ENCODE measurements at regions not wholly inside any gene's neighbourhood (a gene's known extent, or its start where the extent isn't known, plus 50 kb on each side); places are given as distances from the start of the nearest gene placed in this dataset.

- no peak for DNase-seq
Observed at GRCh38 chr3:115332998-115333397, 185.9 kb upstream of the ZBTB20 start.

DNA sequence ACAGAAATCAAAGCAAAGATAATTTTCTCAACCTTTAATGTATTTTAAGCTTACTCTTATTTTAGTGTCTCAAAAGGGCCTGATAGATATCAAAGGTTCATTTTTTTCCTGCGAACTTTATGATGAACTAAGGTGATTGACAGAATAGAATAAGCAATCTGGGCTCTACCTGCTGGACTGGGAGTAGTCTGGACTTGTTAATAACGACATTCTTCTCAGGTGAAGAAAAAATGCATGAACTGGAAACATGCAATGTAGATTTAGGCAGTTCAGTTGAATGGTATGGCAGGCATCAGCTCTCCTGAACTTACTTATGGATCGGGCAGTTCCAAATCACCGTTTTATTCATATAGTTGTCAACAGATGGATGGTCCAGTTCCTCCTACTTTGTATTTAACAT lies 189.7 kb upstream of the ZBTB20 start:
- DNase-seq = no peak

DNA sequence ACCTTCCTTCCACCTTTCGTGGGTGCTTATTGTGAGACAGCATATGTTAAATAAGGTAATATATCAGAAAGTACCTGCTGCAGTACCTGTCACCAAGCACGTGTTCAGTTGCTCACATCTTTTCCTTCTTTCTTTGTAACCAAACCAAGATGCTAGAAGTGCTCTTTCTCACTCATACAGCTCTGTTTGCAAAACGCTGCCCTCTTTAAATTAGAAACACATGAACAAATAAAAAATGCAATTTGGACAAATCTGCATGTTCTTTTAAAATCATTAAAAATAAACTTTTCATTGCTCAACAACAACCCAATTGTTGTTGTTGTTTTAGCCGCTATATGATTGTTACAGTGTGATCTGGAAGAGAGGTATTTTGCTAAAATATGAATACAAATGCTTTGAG lies 193.5 kb upstream of the ZBTB20 start:
- DNase-seq = no peak

DNA sequence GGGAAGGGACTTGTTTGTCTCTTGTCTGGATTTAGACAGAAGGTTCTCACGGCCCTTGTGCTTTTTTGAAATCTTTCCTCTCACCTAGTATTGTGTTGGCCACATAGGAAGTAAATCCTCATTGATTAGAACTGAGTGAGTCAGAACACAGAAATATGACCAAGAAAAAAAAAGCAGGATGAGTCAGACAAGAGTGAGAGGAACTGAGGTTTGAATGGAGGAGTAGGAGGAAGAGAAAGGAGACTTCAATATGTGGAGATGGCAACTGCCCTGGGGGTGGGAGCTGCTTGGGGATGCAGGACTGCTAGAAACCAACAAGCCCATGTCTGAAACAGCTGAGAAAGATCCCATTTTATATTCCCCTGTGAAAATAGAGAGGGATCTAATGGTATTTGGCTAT lies 194.1 kb upstream of the ZBTB20 start:
- DNase-seq = no peak

DNA sequence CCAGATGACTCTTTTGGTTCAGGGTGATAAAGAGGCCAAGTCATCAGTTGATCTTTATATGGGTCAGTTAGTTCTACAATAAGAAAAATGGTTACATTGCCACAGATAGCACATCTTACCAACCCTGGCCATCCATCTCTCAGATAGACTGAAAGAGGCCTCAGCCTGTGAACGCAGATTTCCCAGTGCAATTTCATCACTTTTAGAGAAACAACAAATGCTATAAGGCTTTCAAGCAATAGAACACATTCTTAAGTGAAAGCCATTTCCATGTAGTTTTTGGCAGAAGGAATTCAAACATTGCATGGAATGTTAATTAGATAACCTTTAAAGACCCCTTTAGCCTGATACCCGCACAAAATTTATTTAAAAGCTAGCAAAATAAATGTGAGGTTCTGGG lies 200.6 kb upstream of the ZBTB20 start:
- no peak for DNase-seq

DNA sequence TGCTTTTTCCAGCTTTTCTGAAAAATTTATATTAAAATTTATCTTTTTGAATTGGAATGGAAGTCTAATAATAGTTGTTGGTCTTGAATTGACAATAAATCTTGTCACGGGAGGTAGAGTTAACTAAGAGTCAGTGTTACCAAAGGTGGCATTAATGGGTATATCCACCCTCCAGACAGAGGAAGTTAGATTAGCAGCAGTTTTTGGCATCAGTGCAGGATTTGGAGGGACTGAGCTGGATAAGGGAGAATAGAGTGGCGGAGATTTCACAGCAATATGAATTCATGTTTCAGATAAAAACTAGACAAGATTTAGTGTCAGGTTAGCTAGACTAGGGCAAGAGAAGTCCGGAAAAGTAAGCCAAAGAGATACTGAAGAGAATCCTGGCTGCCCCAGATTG lies 201.3 kb upstream of the ZBTB20 start:
- no peak for DNase-seq

DNA sequence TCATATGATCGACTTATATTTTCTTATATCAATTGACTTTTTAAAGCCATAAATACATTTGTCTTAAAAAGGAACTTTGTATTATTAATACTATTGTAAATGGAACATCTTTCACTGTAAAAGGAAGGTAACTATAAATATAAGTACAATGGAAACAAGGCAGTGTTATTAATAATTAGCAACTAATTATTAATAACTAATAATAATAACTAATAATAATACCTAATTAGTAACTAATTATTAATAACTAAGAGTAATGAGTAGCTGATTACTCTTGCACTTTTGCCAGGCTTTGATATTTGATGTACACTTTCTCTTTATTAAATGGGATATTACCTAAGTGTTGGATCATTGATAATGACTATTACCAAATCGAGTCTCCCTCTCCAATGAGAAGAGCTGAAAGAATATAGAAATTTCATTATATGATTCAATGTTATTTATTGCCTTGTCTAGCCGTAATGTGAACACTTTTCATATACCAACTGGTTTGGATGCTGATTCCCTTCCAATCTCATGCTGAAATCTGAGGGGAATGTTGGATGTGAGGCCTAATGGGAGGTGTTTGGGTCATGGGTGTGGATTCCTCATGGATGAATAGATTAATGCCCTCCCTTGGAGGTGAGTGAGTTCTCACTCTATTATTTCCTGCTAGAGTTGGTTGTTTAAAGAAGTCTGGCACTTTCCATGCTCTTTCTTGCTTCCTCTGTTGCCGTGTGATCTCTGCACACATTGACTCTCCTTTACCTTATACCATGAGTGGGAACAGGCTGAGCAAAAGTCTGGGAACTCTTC lies 202.1 kb upstream of the ZBTB20 start:
- DNase-seq = no peak

- no peak for DNase-seq
Observed at GRCh38 chr3:115350606-115351005, 203.5 kb upstream of the ZBTB20 start.

- no peak for DNase-seq
Observed at GRCh38 chr3:115351193-115351592, 204.1 kb upstream of the ZBTB20 start.

DNA sequence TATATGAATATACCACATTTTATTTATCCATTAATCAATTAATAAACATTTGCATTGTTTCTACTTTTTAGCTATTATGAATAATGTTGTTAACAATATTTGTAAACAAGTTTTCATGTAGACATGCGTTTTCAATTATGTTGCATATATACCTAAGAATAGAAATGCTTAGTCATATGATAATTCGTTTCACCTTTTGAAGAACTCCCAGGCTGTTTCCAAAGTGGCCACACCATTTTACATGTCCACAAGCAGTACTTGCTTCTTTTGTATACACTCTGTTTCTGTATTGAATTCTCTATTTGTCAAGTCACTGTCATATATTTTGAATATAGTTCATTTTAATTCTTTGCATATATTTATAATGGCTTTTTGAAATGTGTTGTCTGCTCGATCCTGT lies 206.9 kb upstream of the ZBTB20 start:
- no peak for DNase-seq

DNA sequence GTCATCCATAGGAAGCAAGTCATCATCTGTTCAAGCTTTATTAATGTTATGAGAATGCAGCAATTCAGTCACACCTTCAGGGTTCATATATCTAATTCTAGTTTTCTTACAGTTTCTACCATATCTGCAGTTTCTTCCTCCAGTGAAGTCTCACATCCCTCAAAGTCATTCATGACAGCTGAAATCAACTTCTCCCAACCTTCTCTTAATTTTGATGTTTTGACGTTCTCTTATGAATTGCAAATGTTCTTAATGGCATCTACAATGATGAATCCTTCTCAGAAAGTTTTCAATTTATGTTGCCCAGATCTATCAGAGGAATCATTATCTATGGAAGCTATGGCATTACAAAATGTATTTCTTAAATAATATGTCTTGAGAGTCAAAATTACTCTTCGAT lies 210.4 kb upstream of the ZBTB20 start:
- DNase-seq = no peak

DNA sequence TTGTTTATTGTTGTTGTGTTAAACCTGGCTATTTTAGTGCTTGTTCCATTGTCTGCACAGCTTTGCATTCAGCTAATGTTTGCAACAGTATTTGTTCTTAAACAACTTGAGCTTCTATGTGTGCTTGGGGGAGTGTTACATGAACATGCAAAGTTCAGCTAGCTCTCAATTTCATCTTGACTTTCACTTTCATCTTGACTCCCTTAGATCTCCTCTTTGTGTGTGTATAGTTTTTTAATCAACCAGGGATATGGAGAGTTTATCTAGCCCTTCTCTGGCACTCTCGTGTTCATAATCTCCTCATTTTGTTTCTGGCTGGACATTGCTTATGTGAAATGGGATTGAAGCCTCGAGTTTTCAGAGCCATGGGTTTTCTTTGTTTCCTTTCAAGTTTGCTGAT lies 212.4 kb upstream of the ZBTB20 start:
- DNase-seq = no peak

- no peak for DNase-seq
Observed at GRCh38 chr3:115361806-115362205, 214.7 kb upstream of the ZBTB20 start.

DNA sequence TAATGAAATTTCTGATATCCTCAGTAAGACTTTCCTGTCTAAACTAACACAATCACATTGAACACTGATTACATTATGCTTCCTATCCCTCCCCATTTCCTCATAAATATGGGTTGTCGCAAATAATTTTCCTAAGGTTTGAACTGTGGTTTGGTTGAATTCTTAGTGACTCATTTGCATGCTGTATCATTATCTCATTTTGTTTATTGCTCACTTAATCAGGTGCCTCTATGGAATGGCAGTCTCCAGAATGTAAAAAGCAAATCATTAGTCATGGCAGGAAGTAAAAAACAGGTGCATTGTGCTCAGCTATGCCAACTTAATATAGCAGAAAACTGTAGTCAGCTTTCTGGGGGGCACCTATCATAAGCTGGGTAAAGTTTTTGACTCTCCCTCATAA lies 216.0 kb upstream of the ZBTB20 start:
- DNase-seq = no peak

GRCh38 chr3:115369021-115369420 lies 221.9 kb upstream of the ZBTB20 start:
- no peak for DNase-seq

DNA sequence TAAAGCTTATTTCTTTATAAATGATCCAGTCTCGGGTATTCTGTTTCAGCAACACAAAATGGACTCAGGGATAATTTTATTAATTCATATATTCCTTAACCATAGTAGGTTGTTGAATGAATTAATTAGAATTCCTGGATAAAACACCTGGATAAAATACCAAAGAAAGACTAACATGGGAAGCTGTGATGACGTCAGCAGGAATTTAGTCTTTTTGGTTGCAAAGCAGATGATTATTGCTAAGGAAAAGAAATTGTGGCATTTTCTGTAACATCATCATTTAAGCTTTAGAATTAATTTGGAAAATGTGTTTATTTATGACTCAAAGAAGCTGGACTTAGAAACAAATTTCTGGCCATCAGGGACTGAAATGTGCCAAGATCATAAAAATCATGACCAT lies 228.3 kb upstream of the ZBTB20 start:
- DNase-seq = no peak

- no peak for DNase-seq
Observed at GRCh38 chr3:115380883-115381572, 233.9 kb upstream of the ZBTB20 start.

DNA sequence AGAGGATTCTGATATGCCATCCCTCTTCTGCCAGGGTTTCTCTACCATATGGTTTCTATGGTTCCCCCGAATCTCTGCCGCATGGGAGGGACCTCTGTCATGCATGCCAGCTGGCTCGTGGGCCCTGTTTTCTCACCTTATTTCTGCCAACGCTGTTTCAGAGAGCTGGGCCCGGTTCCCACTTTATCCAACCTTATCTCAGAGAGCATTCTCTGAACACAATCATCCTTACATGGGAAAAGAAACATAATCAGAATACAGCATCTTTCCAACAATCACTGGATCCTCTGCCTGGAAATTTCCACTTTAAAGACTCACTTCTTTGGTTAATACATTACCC lies 234.5 kb upstream of the ZBTB20 start:
- peak; percentile 49 for DNase-seq

- DNase-seq = no peak
Observed at GRCh38 chr3:115381931-115382330, 234.8 kb upstream of the ZBTB20 start.

DNA sequence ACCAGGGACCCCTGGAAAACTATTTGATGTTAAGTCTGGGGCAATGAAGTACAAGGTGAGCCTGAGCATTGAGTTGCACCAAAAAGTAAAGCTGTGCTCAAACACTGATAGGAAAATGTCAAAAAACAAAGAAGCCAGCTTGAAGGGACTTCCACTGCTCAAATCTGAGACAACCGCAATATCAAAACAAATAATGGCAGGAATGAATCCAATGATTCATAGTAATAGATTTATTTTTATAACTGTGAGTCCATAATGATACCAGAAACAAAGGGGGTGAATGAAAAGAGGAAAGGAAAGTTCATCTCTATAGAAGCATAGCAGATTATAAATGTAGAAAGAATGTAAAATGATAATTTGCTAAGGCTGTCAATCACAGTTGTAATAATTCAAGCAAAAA lies 237.3 kb upstream of the ZBTB20 start:
- no peak for DNase-seq

GRCh38 chr3:115385774-115386730 lies 237.3 kb upstream of the GAP43 start:
- no peak for DNase-seq

DNA sequence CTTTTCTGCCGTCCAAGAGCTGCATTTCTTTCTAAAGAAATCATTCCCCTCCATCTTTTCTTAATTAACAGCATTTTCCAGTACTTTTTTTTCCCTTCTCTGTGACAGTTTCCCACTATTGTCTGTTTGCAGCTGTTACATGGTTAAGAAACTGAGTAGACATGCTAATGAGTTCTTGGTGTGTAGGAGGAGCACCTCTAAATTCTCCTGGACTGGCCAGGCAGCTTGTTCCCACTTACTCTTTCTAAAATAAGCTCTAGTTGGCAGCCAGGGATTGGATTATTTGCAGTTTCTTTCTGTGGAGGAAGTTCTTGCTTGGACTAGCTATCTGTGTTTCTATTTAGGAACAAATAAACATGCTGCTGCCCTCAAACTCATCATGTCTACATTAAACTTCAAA lies 235.1 kb upstream of the GAP43 start:
- DNase-seq = no peak

GRCh38 chr3:115388811-115389210 lies 234.5 kb upstream of the GAP43 start:
- DNase-seq = no peak

DNA sequence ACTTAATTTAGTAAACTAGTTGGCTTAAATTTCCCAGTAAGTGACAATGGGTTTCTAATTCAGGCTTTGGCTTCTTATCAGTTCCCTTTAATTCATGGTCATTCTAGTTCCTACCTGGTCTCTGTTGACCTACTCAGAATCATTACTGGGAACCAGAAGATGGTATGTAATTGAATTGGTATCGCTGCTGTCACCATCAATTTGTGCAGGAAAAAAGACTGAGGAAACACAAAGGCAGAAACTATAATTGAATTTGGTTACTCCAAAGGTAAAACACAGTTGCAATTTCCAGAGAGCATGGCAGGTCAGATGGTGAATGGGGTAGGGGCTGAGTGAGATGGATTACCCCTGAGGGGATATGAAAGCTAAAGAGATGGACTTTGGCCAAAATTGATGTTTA lies 226.5 kb upstream of the GAP43 start:
- DNase-seq = no peak

All from NCI-H2171 (cell line).